HL-60 (cell line): ENCODE measurements at regions not wholly inside any gene's neighbourhood (a gene's known extent, or its start where the extent isn't known, plus 50 kb on each side); places are given as distances from the start of the nearest gene placed in this dataset.

Experiments used
- DNase-seq, 2 experiments: peaks; one replicate each; pipeline ENCODE4 v3.0.0-alpha.2; 2010 to 2020; ENCODE audit warnings: low read depth in 1 of 2, low spot score in 1 of 2
- H3K27ac ChIP-seq: fragments of 250-450 bp; sonication (Bioruptor Pico); replicated peaks from 2 replicates; pipeline ENCODE4 v1.5.1; 2020; ENCODE audit warnings: mild to moderate bottlenecking, moderate library complexity
- H3K27me3 ChIP-seq: fragments of 250-450 bp; sonication (Bioruptor Pico); 2 replicates; pipeline ENCODE4 v1.5.1; 2021; ENCODE audit warnings: mild to moderate bottlenecking, moderate library complexity; ENCODE audit not compliant: insufficient read depth, poor library complexity, severe bottlenecking
- H3K4me3 ChIP-seq: replicated peaks from 2 replicates; pipeline ENCODE4 v1.5.1; 2011; ENCODE audit warnings: mild to moderate bottlenecking, control low read depth, low read length; ENCODE audit not compliant: insufficient read depth
- CTCF ChIP-seq: IDR thresholded peaks from one replicate; pipeline ENCODE4 v1.5.1; 2011; ENCODE audit warnings: low read length, control low read depth, inconsistent platforms; ENCODE audit not compliant: insufficient read depth
- GABPA ChIP-seq: IDR thresholded peaks from 2 replicates; pipeline ENCODE4 v1.6.1; 2012; ENCODE audit warnings: low read depth
- POLR2AphosphoS5 ChIP-seq: IDR thresholded peaks from 2 replicates; pipeline ENCODE4 v1.6.1; 2012; ENCODE audit warnings: low read depth
- REST ChIP-seq: IDR thresholded peaks from 2 replicates; pipeline ENCODE4 v1.6.1; 2012; ENCODE audit warnings: low read depth; ENCODE audit not compliant: insufficient replicate concordance
- SPI1 ChIP-seq: IDR thresholded peaks from 2 replicates; pipeline ENCODE4 v1.6.1; 2012; ENCODE audit warnings: low read depth, mild to moderate bottlenecking, borderline replicate concordance

DNA sequence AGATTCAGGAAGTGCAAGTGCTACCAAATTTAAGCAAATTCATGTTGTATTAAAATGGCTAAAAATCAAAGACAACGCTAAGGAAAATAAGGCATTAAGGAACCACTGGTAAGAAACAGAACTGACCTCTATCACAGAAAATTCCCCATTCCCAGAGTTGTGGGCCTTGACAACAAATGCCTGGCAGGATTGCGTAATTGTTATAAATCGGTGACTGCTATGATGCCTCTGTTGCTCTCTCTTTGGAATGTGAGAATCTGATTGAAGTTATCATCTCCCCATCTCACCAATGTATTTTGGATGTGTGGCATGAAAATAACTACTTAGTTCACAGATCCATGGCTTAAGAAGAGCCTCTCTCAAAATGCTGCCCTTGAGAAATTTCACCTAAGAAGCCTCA, 257.3 kb downstream of the OGFRL1 start:
- no peak for DNase-seq
- Histone ChIP-seq H3K27ac (no peak overlapping the region), H3K27me3 (no peaks in the 10 kb centered on the region), H3K4me3 (no peak overlapping the region)
- TF ChIP-seq REST, result no peak
- no peak for TF ChIP-seq SPI1
- no peak for TF ChIP-seq CTCF
- no peak for TF ChIP-seq POLR2AphosphoS5
- TF ChIP-seq GABPA, result no peak

DNA sequence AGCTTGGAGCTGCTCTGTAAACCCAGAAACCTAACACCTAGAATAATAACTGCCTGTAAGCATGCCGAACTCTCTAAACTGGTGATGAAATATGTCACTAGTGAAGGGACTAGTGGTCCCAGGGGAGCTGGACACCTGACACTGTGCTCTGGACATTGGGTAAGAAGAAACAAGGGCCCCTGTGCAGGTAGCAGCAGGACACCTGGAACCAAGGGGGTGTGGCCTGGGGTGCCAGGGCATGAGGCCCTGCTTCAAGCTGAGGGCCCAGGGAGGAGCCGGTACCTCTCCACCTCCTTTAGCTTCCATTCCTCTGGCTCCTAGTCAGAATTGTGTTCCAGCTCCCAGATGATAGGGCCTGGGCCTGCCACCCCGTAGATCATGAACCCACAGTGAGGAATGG, 263.2 kb downstream of the OGFRL1 start:
- Histone ChIP-seq H3K4me3 (no peak overlapping the region), H3K27ac (no peak overlapping the region), H3K27me3 (no peaks in the 10 kb centered on the region)
- TF ChIP-seq GABPA, result no peak
- TF ChIP-seq CTCF, result no peak
- no peak for TF ChIP-seq SPI1
- no peak for TF ChIP-seq REST
- no peak for TF ChIP-seq POLR2AphosphoS5
- no peak for DNase-seq

- no peak overlapping the region for H3K27ac ChIP-seq
- H3K4me3 ChIP-seq, result no peak overlapping the region
- TF ChIP-seq SPI1, result no peak
- no peak for TF ChIP-seq CTCF
- no peaks in the 10 kb centered on the region for H3K27me3 ChIP-seq
- no peak for DNase-seq
Measured at GRCh38 chr6:71556141-71556540, 267.5 kb downstream of the OGFRL1 start.

GRCh38 chr6:71558974-71559373, 270.4 kb downstream of the OGFRL1 start:
- H3K27me3 ChIP-seq, result no peaks in the 10 kb centered on the region
- no peak overlapping the region for H3K27ac ChIP-seq
- H3K4me3 ChIP-seq, result no peak overlapping the region
- DNase-seq, result no peak
- no peak for TF ChIP-seq SPI1
- TF ChIP-seq POLR2AphosphoS5, result no peak
- TF ChIP-seq CTCF, result no peak
- no peak for TF ChIP-seq GABPA
- TF ChIP-seq REST, result no peak
